ENCODE measurements at regions not wholly inside any gene's neighbourhood (a gene's known extent, or its start where the extent isn't known, plus 50 kb on each side); places are given as distances from the start of the nearest gene placed in this dataset.
"Not testable (repeated sequence)": the region's sequence is repeated elsewhere in the genome, so short reads cannot be mapped to it uniquely, and the experiment has no call there.

- not testable (repeated sequence) for DNase-seq (ENCODE audit: low spot score)
These were observed 74.4 kb upstream of the TOP3B start for GRCh38 chr22:22056809-22057594.

DNA sequence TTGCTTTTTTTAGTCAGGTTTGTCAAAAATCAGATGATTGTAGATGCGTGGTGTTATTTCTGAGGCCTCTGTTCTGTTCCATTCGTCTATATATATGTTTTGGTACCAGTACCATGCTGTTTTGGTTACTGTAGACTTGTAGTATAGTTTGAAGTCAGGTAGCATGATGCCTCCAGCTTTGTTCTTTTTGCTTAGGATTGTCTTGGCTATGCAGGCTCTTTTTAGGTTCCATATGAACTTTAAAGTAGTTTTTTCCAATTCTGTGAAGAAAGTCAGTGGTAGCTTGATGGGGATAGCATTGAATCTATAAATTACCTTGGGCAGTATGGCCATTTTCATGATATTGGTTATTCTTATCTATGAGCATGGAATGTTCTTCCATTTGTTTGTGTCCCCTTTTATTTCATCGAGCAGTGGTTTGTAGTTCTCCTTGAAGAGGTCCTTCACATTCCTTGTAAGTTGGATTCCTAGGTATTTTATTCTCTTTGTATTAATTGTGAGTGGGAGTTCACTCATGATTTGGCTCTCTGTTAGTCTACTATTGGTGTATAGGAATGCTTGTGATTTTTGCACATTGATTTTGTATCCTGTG lies 70.1 kb upstream of the TOP3B start:
- not testable (repeated sequence) for DNase-seq (ENCODE audit: low spot score)

GRCh38 chr22:22051032-22051431 lies 68.4 kb upstream of the TOP3B start:
- DNase-seq (ENCODE audit: low spot score): not testable (repeated sequence)

GRCh38 chr22:22050141-22050775 lies 67.7 kb upstream of the TOP3B start:
- no peak for DNase-seq (ENCODE audit: low spot score)

GRCh38 chr22:22049684-22050083 lies 67.1 kb upstream of the TOP3B start:
- no peak for DNase-seq (ENCODE audit: low spot score)

DNA sequence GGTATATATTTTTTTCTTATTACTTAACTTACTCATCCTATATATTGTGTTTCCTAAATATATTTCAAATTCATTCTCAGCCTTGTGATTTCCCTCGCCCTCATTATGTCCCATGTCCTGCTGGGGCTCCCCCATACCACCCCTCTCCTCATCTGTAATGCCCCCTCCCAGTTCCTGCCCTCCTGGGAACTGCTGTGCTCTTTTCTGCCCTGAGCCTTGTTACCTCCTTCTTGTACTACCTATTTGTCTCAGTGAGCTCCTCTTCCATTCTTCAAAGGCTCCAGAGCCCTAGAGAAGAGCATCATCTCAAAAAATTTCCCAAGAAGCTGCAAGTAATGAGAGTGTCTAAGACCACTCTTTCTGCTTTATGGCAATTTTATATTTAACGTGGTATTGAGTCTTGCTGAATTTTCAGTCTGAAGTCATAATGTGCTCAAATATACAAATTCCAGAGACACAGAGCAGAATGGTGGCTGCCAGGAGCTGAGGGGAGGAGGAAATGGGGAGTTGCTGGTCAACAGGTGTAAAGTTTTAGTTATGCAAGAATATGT lies 66.5 kb upstream of the TOP3B start:
- no peak for DNase-seq (ENCODE audit: low spot score)

- no peak for DNase-seq (ENCODE audit: low spot score)
These were observed 65.8 kb upstream of the TOP3B start for GRCh38 chr22:22048318-22048942.

DNA sequence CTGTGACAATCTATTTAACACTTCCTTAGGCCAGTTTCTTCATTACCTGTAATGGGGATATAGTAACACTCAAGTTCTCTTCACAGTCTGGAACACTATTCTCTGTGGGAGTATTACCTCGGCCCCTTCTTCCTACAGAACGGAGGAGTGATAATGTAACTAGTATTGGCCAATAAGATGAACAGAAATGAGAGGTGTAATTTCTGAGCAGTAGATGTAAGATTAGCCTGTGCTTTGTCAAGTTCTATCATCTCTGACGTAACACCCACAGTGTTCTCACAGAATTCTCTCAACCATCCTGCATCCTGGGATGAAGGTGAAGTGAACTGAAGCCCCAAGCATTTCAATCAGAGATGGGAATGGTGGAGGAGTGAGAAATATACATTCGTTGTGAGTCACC lies 65.2 kb upstream of the TOP3B start:
- DNase-seq (ENCODE audit: low spot score): no peak

- no peak for DNase-seq (ENCODE audit: low spot score)
These were observed 64.7 kb upstream of the TOP3B start for GRCh38 chr22:22047266-22047665.

DNA sequence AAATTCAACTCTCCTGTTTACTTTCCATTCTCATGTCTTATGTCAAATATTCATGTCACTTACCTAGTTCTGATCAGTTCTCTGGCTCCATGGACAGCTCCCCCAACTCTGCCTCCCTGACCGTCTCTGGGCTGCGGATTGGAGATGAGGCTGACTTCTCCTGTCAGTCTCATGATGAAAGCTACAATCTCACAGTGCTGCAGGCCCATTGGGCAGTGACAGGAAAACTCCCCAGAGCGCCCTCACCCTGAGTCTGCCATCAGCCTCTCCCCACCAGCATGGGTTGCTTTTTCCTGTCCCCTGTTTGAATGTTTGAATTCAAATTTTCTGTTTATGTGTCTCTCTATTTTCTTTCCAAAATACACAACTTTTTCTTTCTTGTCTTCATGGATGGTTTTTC lies 63.8 kb upstream of the TOP3B start:
- DNase-seq (ENCODE audit: low spot score): no peak

GRCh38 chr22:22045571-22046335 lies 63.2 kb upstream of the TOP3B start:
- DNase-seq (ENCODE audit: low spot score): no peak

DNA sequence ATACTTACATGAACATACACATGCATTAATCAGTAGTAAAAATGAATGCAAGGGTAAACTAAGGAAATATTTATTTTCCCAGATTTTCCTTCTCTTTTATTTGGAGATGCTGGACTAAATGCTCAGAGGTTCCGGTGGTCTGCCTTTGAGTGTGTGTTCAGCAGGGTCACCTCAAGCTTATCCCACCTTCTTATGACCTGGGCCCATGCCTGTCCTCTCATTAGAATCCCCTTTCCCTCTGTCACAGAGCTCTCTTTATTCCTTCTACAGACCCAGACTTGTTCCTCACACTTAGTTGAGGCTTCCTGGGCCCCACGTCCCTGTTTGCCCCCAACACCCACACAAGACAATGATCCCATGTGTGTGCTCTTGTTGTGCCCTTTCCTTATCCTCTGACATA lies 61.6 kb upstream of the TOP3B start:
- no peak for DNase-seq (ENCODE audit: low spot score)

GRCh38 chr22:22043296-22044078 lies 60.9 kb upstream of the TOP3B start:
- DNase-seq (ENCODE audit: low spot score): no peak

DNA sequence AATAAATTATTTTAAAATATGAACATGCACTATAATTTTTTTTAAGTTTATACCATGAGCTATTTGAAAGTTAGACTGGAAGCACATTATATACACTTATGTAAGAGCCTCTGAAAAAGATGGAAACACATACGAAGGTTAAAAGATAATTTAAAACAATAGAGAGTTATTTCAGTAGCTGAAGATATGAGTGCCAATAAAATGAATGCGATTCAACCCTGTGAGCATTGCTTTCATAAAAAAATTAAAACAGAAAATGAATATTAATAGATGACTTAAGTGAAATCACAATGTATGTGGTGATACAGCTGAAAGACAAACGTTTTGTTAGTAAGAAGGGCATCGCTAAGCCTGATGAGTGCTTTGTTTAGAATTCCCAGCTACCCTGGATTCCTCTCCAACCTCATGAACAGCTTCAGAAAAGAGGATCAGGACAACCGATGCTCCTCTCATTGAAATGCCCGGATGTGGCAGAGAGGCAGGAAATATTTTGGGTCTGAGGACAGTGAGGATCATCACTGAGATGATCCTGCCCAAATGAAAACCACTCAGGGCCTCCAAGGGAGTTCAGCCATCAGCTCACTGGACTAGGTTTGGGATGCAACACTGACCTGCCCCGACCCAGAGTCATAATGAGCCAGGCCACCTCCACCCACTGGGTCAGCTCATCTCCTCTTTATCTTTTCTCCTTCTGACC lies 60.2 kb upstream of the TOP3B start:
- DNase-seq (ENCODE audit: low spot score): no peak

- no peak for DNase-seq (ENCODE audit: low spot score)
These were observed 59.4 kb upstream of the TOP3B start for GRCh38 chr22:22042009-22042408.

DNA sequence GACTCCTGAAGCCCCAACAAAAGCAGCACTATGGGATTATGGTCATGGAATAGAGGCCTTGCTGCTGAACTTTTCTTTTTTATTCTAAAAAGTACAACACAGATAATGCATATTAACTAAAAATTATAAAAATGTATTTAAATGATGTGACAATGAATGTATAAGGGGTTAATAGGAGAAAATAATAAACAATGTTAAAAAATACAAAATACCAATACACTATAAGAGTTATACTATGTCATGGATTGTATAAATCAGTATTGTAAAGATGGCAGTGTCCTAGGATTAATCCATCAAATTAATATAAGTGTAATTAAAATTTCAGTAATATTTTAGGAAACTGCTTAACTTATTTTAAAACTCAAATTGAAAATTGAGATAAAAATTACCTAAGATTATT lies 58.3 kb upstream of the TOP3B start:
- DNase-seq (ENCODE audit: low spot score): no peak

GRCh38 chr22:22040472-22040871 lies 57.9 kb upstream of the TOP3B start:
- DNase-seq (ENCODE audit: low spot score): no peak

- DNase-seq (ENCODE audit: low spot score): no peak
These were observed 56.9 kb upstream of the TOP3B start for GRCh38 chr22:22039286-22040074.

DNA sequence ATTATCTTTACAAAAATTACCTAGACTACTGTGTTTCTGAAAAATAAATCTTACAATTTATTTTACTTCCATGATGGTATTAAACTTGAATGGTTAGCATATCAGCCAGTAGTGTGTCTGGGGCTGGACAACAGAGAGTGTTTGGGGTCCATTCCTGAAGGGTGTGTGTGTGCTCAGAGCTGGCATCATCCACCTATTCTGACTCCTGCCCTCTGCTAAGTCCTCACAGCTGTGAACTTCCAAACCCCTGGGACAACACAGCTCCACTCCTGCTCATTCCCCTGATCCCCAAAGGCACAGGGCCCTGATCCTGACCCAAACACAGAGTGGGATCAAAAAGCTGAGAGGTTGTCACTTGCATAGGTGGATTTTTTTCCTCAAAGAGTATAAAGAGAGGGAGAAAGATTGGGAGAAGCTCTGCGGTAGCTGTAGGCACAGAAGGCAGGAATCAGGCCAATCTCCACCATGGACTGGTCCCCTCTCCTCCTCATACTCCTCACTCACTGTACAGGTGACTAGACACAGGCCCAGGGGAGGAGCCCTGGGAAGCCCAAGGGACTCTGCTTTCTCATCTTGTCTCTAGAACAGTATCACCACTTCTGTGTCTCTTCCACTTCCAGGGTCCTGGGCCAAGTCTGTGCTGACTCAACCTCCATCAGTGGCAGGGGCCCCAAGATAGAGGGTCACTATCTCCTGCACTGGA lies 55.7 kb upstream of the TOP3B start:
- no peak for DNase-seq (ENCODE audit: low spot score)
